GM21723 (cell line): ENCODE measurements at regions not wholly inside any gene's neighbourhood (a gene's known extent, or its start where the extent isn't known, plus 50 kb on each side); places are given as distances from the start of the nearest gene placed in this dataset.

Experiments
- ATAC-seq: cut with Tn5 transposase; IDR thresholded peaks from one replicate; pipeline ENCODE4 v1.9.1; 2021; ENCODE audit warnings: mild to moderate bottlenecking, moderate library complexity; ENCODE audit not compliant: unreplicated experiment

DNA sequence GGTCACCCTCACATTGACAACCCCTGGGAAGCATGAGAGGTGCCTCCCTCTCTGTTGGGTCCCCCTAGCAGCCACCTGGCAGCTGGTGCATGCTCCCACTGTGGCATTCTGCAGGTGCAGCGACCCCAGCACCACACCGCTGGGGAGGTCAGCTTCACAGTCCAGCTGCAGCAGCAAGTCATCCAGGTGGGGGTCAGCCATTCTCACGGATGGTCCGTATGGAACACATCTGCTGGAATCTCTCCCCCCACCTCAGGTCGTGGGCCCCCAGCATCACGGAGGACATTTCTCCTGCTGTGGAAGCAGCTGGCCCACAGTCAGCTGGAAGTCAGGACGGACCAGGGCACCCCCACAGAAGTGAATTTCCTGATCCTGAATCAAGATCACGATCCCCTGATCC is 201.3 kb downstream of the COG6 start:
- ATAC-seq = no peak

DNA sequence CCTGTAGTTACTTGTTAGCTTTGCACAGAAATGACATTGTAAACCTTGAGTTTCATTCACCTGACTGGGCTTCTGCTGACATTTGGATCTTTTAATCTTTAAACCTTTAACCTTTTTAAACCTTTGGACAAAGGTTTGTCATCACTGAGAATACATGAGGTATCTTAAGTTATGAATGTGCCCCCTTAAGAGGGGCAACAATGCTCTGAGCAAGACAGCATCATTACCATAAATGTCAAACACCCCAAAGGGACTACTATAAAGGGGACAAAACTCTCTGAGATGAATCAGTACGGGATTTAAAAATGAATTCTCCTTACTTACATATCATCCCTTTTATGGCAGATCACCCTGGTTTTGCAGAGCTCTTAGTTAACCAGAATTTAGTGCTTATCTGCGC is 203.3 kb downstream of the COG6 start:
- ATAC-seq = no peak

DNA sequence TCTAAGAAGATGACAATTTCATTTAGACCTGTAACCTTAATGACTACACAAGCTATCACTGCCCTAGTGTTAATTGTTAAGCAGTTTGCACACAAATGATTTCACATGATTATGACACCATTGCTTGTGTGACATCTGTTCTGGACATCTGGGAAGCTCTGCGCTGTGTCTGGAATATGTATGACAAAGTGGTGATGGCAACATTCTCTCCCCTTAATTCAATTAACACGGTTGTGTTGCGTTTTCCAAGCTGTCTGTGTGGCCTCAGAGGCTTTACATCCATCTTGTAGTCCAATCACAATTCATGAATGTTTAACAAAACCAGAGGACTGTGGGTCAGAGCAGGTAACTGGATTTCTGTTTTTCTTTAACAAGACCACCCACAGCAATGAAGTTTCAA is 204.4 kb downstream of the COG6 start:
- ATAC-seq = no peak

DNA sequence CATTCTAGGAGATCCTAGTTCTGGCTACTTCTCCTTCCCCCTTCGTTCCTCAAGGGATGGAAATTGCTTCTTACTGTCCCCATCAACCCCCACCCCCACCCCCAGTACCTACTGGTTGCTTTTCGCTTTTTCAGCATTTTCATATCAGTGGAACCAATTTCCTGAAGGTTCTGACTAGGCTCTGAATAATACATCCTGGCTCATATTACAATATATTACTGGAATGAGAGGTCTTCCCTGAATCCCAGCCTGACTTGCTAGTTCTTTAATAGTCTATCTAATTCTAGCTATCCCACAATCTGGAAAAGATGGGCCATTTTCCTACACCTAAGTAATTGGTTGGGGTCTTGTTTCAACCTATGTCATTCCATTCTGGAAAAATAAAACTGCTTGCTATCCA is 207.4 kb downstream of the COG6 start:
- no peak for ATAC-seq

DNA sequence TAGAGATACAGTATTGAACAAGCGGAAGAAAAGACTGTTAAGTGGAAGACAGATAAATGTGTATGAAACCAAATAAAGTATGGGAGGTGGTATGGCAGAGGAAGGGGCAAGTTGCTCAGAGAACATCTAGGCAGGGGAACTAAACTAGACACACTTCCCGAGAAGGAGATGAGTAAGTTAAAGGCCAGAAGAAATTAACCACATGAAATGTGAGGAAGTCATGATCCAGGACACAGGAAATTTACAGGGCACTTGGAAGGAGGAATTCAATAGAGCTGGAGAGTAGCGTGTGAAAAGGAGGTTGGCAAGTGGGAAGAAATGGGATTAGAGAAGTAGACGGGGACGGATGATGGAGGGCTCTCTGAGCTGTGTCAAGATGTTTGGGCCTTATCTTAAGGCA is 208.8 kb downstream of the COG6 start:
- ATAC-seq = no peak

DNA sequence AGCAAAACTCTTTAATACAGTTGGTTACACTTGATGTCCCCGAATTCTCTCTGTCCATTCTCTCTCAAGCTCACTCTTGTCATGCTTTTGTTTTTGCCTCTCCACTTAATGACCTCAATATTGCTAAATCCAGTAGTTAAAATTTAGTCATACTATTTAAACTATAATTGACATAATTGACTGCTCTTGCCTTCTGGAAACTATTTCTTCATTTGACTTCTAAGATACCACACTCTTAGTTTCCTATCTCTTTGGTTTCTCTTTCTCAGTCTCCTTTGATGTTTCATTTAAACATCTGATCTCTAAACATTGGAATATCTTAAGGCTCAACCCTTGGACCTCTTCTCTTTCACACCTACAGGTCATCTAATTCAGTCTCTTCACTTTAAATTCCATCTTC is 211.3 kb downstream of the COG6 start:
- ATAC-seq = no peak

DNA sequence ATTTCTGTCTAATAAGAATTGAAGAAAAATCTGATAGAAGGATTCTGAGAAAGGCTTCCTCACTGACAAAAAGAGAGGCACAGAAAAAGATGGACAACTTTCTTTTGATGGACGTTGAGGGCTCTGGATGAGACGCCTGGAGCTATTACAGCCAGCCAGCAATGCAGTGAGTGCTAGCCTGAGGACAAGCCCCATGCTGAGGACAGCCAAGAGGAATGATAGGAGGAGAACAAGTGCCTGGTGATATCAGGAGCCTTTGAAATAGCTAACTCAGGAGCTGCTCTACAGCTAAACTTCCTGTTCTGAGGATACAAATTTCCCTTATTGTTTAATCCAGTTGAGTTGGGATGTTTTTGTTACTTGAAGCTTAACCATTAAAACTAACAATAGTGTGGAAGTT is 212.3 kb downstream of the COG6 start:
- ATAC-seq = no peak

DNA sequence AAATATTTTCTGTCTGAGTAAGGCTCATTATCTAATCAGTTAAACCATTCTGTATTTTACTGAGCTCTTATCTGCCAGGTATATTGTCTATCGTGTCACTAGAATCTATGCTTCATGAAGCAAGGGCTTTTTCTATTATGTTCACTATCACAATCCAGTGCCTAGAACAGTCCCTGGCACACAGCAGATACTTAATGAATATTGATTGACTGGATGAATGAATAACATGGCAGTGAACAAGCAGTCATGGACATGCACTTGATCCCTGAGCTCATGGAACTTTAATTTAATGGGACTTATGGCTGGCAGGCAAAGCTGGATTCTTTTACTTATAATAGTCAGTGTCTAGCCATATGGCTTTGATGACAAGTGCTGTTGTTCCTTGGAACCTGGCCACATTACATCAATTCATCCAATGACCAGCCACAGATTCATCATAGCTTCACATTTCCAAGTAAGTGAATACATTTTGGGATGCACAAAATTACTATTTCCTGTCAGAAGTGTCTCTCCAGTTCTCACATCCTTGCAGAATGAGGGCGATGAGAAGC is 214.8 kb downstream of the COG6 start:
- ATAC-seq = no peak

DNA sequence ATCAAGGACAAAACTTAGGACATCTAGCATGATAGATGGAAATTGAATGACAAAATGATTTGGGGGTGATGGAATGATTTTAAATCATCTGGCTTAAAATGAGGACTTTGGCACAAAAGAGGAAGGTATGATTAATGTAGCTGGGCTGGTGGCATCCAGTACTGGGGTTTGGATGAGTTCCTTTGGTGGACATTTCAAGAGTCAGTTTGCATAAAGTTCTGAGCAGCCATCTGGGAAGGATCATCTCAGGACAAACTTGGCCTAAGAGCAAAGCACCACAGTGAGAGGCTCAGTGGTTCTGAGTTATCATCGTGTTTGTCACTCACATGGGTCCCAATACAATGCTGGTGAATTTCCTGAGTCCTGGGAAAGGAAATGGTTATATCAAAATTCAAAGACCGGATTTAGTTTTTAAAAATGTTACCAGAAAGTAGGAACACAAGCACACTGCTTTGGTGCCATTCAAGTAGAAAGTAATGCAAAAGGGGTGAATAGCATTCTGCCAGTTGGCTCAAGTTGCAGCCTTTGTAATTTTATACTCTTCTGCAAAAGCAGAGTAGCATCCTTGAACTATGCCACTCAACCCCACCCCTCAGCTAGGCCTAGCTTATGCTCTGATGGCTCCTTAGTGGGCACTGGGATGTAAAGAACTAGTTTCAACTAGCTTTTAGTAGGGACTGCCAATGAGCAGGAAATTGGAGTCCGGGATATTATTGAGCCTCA is 219.0 kb downstream of the COG6 start:
- ATAC-seq = no peak

DNA sequence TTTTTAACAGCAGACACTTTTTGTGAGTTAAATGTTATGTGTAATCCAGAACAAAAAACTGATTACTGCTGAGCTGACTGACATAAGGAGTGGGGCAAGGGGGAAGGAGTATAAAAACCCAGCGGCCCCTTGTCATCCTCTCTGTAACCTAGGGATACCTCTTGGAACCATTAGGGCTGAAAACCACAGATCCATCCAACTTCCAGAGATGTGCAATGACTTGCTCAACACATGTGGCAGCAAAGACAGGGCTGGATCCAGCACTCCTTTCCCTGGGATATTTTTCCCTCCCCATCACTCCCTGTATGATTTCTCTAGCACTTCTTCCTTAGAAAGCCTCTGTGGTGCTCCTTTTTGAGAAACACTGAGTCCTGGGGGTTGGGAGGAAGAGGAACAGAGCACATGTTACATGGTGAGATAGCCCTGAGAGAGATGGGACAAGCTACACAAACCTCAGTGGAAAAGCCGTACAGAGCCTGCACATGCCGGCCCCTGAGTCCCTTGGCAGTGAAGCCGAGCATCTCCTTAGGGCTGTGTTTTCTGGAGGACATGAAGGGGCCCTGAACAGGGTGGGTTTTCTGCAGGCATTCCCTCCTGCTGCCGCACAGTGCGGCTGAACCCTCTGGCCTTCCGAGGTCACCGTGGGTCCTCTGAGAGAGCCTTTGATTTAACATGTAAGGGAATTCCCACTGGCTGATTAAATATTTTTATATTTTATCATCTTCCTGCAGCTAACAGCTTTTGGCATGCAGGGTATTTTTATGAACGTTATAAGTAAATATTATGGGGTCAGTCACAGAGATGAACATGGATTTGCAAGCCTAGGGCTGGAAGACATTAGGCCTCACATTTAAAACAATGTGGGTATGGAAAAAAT is 219.9 kb downstream of the COG6 start:
- ATAC-seq = no peak

DNA sequence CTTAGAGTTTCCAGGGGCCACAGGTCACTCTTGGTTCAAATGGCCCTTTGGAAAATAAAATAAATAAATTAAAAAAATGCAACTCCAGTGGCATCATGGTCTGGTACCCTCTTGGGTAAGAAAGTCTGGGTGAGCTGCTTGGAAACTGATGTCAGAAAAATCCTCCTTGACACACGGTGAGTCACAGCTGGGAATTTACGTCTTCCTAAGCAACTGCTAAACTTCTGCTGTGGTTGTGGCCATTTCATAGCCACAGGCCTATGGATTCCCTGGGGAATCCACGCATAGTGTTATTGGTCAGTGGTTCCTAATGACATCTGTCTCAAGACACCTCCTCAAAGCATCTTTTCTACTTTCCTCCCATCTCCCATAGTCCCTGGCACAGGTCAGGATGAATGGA is 220.8 kb downstream of the COG6 start:
- ATAC-seq = no peak

DNA sequence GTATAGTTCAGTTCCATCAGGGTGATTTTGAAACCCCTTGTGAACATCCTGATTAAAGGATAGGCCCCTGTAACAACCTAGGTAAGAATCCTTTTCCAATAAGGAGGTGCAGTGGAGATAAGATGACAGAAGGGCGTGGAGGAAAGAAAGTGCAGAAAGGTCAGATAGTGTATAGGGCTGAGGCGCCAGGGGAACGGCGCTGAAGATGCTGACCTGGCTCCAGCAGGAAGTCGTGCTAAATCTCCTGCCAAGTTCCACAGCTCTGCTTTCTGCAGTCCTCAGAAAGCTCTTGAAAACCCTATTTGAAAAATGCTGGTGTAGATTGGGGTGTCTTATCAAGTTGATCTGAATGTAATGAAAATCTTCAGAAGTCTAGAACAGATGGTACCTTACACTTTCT is 221.7 kb downstream of the COG6 start:
- ATAC-seq = no peak

DNA sequence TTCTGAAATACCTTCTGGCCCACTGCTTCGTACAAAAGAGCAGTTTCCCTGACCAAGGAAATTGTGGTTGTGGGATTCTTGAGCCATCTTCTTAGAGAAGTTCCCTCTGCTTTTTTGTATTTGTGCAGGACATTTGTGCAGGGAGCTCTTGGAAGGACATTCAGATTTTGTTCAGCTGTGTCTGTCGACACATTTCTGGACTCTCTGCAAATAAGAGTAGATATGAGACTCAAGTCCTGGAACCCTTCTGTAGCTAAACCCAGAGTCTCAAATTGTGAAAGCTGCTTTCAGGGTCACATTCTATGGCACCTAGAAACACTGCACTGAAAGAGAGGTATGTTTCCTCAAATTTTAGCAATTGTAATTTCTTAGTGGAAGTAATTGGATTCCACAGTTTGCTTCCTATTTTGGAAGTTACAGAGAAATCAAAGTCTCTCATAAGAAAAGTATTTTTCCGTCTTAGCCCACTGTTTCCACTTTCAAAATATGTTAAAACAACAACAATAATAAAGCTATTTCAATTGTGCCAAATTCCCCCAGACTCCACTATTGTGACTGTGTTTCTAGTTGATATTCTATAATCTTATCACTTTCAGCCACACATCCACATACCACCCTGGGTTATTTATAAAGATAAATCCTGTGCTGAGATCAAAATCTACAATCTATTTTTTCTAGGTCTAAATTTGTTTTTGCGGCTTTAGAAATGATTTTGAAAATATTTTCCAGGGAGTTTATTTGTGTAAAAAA is 224.0 kb downstream of the COG6 start:
- no peak for ATAC-seq

DNA sequence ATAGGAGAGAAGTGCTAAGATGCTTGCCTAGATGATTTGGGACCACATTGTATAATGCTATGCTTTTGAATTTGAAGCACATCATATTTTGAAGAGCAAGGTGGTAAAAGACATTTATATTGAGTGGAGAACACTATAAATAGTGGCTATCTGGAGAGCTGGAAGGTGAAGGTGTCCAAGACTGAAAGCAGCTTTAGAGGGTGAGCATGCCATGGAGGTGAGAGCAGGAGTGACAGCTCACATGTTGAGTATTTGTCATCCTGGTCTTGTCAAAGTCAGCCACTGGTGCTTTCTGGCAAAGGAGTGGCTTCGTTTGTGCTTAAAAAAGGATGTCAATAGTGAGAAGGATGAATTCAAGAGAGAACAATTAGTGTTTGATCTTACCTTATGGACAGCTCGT is 225.9 kb downstream of the COG6 start:
- no peak for ATAC-seq

DNA sequence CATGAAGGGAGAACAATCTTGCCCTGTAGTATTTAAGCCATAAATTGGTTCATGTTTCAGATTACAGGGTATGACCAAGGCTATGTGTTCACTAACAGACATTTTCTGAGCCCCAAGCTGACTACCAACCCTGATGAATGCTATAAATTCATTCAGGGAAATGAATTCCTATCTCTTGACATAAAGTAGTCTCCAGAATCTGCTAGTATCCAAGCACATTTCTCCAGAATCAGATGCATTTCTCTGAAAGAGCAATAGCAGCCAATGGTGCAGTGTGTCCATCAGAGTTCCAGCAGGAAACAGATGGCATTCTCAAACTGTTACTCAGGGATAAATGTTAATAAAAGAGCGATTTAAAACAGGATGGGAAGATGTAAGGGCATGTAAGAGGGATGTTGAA is 226.4 kb downstream of the COG6 start:
- ATAC-seq = no peak

DNA sequence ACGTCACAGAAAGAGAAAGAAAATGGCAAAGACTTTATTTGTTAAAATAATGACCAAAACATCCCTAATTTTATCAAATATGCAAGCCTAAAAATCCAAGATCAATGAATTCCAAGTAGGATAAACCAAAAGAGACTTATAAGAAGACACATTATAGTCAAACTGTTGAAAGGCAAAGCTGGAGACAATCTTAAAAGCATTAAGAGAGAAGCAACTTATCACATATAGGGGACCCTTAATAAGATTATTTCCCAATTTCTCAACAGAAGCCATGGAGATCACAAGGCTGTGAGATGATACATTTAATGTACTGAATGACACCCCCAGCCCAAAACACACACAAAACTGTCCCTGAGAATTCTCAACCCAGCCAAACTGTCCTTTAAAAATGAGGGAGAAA is 228.7 kb downstream of the COG6 start:
- no peak for ATAC-seq

DNA sequence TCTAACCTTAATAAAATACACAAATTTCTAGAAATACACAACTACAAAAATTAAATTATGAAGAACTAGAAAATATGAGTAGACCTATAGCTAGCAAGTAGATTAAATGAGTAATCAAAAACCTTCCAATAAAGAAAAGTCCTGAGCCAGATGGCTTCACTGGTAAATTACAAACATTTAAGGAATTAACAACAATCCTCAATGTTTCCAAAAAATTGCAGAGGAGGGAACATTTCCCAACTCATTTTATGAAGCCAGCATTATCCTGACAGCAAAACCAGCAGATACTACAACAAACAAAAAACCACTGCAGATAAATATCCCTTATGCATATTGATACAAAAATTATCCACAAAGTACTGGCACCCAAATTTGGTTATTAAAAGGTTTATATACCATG is 230.9 kb downstream of the COG6 start:
- ATAC-seq = no peak

DNA sequence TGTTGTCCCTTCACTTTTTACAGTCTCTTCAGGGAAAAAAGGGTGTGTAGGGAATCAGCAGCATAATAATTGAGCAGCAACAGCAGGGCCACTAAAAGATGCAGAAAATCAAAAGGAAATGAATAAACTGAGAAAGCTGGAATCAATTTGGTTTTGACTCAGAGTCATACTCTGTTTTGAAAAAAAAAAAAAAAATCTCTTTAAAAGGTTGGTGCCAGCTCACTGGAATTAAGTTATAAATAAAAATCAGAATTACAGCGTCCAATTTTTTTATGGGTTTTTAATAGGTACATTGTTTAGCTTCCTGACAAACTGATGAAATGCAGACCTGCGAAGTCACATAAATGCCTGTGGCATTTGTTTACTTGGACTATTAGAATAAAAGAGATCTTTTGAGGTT is 231.9 kb downstream of the COG6 start:
- no peak for ATAC-seq

DNA sequence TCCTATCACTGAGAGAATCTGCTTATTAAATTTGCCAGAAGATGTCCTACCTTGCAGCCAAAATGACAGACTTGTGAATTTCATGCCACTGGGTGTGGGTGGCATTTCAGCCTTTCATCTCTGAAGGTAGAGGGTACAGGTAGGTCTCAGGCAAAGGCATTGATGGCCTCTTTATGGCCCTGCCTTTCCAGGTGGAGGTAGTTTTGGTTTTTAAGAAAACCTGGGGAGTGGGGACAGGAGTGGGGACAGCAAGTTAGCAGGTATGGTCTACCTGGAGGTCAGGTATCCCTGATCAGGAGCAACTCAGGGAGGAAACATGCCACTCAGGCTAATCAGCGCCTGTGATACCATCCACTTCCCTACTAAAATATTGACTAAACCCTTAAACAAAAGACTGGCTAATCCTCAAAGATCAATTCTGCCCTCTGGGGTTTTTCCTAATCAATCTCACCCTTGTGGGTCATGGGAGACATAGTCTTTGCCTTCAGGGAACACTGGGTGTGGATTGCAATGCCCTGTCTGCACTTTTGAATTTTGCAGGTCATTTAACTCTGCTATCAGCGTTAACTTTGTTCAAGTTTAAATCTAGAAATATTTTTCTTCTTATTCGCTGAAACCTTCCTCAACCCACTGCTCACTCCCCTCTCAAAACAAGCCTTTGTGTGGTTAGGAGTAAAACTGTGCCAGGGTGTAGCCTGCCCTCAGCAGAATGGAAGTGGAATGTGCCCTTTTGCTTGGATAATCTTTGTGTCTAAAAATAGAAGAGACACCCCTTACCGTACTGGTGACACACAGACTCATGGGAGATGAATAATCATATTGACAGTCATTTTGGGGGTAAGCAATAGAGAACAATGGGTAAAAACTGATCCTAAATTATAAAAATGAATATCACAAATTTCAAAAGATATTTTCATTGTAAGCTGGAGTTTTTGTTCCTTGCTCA is 233.7 kb downstream of the COG6 start:
- ATAC-seq = no peak

DNA sequence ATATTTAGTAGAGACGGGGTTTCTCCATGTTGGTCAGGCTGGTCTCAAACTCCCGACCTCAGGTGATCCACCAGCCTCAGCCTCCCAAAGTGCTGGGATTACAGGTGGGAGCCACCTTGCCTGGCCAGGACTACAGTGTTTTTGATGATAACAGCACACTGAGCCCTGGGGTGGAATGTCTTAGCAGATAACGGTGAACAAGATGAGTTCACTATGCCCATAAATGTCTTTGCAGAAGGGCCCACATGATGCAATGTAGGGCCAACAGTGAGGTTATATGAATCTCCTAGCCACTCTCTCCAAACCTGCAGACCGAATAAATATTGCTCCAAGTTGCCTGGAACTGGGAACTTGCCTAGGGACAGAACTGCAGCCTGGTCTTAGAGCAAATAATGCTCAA is 235.1 kb downstream of the COG6 start:
- no peak for ATAC-seq
